ENCODE measurements at regions not wholly inside any gene's neighbourhood (a gene's known extent, or its start where the extent isn't known, plus 50 kb on each side); places are given as distances from the start of the nearest gene placed in this dataset.

DNA sequence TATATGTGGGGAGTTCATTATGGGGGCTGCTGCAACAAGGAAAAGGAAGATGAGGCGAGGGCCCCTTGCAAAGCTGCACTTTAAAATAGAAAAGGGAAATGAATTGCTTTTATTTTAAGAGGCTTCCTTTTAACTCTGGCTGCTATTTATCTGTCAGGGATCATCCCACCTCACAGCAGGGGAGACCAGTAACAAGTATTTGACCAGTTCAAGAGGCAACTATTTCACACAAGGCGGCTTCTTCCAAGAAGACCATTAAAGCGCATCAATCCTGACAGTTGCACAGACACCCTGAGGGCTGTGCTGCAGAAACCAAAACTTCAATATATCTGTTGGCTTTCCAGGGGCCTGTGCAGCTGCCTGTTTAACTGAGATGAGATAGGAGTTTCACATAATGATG lies 1009.2 kb downstream of the SORCS3 start:
- TF ChIP-seq, protein P1, sequence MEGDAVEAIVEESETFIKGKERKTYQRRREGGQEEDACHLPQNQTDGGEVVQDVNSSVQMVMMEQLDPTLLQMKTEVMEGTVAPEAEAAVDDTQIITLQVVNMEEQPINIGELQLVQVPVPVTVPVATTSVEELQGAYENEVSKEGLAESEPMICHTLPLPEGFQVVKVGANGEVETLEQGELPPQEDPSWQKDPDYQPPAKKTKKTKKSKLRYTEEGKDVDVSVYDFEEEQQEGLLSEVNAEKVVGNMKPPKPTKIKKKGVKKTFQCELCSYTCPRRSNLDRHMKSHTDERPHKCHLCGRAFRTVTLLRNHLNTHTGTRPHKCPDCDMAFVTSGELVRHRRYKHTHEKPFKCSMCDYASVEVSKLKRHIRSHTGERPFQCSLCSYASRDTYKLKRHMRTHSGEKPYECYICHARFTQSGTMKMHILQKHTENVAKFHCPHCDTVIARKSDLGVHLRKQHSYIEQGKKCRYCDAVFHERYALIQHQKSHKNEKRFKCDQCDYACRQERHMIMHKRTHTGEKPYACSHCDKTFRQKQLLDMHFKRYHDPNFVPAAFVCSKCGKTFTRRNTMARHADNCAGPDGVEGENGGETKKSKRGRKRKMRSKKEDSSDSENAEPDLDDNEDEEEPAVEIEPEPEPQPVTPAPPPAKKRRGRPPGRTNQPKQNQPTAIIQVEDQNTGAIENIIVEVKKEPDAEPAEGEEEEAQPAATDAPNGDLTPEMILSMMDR (IDR thresholded peaks at IDR 0.05; ENCODE audit: low read length, missing control alignments) = no peak
- no peak for DNase-seq (ENCODE audit: low read depth)

DNA sequence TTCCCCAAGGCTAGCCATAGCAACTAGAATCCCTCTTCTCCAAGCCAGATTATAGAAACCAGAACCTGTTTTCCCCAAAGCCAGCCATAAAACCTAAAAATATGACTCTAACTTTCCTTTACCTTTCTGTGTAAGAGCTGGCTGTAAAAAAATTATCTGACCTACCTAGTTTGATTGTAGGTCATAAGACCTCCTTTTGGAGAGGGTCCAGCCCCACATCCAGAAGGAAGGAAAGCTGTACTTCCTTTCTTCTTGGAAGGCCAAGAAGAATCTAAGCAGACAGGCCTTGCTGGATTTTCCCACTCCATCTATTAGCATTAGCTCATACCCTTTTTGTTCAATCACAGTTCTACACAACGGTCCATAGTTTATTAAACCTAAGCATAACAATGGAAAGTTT lies 1006.3 kb downstream of the SORCS3 start:
- no peak for DNase-seq (ENCODE audit: low read depth)
- TF ChIP-seq, protein P1 (IDR thresholded peaks at IDR 0.05; ENCODE audit: low read length, missing control alignments) = no peak
- H3K4me3 ChIP-seq (replicated peaks; ENCODE audit: low read depth, low read length) = no peak overlapping the region

More for the DNA sequence above, 1009.2 kb downstream of the SORCS3 start:
- H3K4me3 ChIP-seq (replicated peaks; ENCODE audit: low read depth, low read length) = no peak overlapping the region

DNA sequence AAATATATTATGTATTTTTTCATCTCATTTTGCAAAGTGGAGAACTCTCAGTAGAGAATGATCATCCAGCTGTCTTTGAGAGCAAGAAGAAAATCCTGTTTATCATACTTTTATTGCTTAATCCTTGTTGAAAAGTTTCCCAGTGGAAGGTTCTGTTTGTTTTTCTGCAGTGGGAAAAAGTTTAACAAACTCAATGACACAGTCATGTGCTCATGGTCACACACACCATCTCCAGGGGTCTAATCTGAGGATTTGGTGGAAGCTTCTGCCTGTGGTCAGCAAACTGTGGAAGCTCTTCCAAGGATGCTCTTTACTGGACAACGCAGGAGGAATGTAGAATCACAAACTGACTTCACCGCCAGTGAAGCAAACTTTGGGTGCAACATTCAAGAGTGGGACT lies 1003.9 kb downstream of the SORCS3 start:
- no peak for DNase-seq (ENCODE audit: low read depth)
- no peak overlapping the region for H3K4me3 ChIP-seq (replicated peaks; ENCODE audit: low read depth, low read length)
- TF ChIP-seq, protein P1 (IDR thresholded peaks at IDR 0.05; ENCODE audit: low read length, missing control alignments) = no peak

DNA sequence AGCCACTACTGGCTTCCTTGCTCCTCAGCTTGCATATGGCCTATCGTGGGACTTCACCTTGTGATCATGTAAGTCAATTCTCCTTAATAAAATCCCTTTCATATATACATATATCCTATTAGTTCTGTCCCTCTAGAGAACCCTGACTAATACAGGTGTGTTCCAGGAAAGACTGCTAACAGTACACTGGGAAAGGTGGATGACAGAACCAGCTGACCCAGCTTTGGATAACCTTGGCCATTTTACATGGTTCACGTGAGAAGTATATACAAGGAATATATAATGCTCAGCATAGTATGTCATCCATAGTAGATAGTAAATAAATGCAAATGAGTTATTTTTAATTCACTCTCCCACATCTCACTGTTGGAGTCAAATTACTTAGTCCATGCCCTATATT lies 1003.5 kb downstream of the SORCS3 start:
- TF ChIP-seq, protein P1 (IDR thresholded peaks at IDR 0.05; ENCODE audit: low read length, missing control alignments) = no peak
- no peak overlapping the region for H3K4me3 ChIP-seq (replicated peaks; ENCODE audit: low read depth, low read length)

DNA sequence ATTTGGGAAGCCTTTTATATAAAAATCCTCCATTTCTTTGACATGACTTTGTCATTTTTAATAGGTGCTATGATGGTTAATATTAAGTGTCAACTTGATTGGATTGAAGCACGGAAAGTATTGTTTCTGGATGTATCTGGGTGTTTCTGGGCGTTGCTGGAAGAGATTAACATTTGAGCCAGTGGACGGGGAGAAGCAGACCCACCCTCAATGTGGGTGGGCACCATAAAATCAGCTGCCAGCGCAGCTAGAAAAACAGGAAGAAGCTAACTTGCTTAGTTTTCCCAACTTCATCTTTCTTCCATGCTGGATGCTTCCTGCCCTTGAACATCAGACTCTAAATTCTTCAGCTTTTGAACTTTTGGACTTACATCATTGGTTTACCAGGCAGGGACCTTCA lies 1003.0 kb downstream of the SORCS3 start:
- DNase-seq (ENCODE audit: low read depth) = no peak
- TF ChIP-seq, protein P1 (IDR thresholded peaks at IDR 0.05; ENCODE audit: low read length, missing control alignments) = no peak

More for the DNA sequence above, 1003.5 kb downstream of the SORCS3 start:
- DNase-seq (ENCODE audit: low read depth) = no peak

DNA sequence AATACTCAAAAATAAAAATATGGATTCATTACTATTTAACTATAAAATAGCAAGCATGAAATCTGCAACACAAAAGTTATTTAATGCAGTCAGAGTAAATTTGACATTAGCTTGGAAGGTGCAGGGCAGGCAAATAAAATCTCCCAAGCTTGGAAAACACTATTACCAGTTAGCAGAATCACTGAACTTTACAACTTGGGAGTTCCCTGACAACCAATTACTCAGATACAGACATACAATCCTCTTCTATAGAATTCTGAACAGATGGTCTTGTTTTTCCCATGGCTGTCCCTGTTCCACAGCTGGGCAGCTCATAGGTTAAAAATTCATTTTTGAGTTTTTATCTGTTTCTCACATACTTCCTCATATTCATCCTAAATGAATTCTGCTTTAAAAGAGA lies 1002.6 kb downstream of the SORCS3 start:
- no peak for DNase-seq (ENCODE audit: low read depth)
- H3K4me3 ChIP-seq (replicated peaks; ENCODE audit: low read depth, low read length) = no peak overlapping the region
- TF ChIP-seq, protein P1 (IDR thresholded peaks at IDR 0.05; ENCODE audit: low read length, missing control alignments) = no peak

More for the DNA sequence above, 1003.0 kb downstream of the SORCS3 start:
- H3K4me3 ChIP-seq (replicated peaks; ENCODE audit: low read depth, low read length) = no peak overlapping the region

DNA sequence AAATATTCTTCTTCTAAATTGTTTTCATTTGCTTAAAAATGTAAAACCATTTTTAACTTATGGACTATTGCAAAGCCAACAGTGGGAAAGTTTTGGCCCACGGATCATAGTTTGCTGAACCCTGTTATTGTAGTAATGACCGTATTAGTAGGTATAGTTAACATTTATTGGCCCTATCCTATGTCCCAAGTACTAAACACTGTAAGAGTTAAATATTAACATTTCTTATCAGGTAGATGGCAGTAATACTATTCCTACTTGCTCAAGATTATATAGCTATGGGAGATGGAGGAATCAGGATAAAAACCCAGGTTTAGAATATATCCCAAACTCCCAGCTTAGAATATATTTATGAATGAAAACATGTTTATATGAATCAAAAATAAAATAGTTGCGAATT lies 993.2 kb downstream of the SORCS3 start:
- no peak for DNase-seq (ENCODE audit: low read depth)
- TF ChIP-seq, protein P1 (IDR thresholded peaks at IDR 0.05; ENCODE audit: low read length, missing control alignments) = no peak
- no peak overlapping the region for H3K4me3 ChIP-seq (replicated peaks; ENCODE audit: low read depth, low read length)
